Pancreas (tissue), 10 donors: ENCODE measurements at regions not wholly inside any gene's neighbourhood (a gene's known extent, or its start where the extent isn't known, plus 50 kb on each side); places are given as distances from the start of the nearest gene placed in this dataset.
"Not testable (repeated sequence)": the region's sequence is repeated elsewhere in the genome, so short reads cannot be mapped to it uniquely, and the experiment has no call there.

Source experiments
- ATAC-seq, 4 donors: fragments of 200-7000 bp; cut with Tn5 transposase; one replicate each; pipeline versions ENCODE4 v1.8.0 to v1.9.1; 2020; ENCODE audit warnings: mild to moderate bottlenecking in 4 of 4, moderate library complexity in 4 of 4
- DNase-seq, 6 donors: peaks; one replicate each; pipeline ENCODE4 v3.0.0-alpha.2; 2020
- FAIRE-seq: peaks from 2 replicates; lab custom pipeline; 2012; peaks lifted over from hg19 to GRCh38; lab: Jason Lieb, UNC
- H3K27ac ChIP-seq, 4 donors: fragments of 200-600 bp; sonication (generic); 1 replicate in 3 of 4; 2 replicates in 1 of 4; pipeline versions ENCODE4 v1.5.0 to v1.8.0; 2020
- H3K27me3 ChIP-seq, 4 donors: fragments of 200-600 bp; one replicate each; pipeline ENCODE4 v1.8.0; 2021
- H3K36me3 ChIP-seq, 3 donors: fragments of 200-600 bp; sonication (generic) in 1 of 3; one replicate each; pipeline versions ENCODE4 v1.5.0 to v1.8.0; 2020 to 2021
- H3K4me1 ChIP-seq, 3 donors: fragments of 200-600 bp; one replicate each; pipeline ENCODE4 v1.8.0; 2021
- H3K4me3 ChIP-seq, 4 donors: fragments of 200-600 bp; sonication (generic) in 2 of 4; one replicate each; pipeline versions ENCODE4 v1.5.0 to v1.8.0; 2020 to 2021
- H3K9me3 ChIP-seq, 4 donors: fragments of 200-600 bp; one replicate each; pipeline ENCODE4 v1.8.0; 2021
- CTCF ChIP-seq, 4 donors: fragments of 200-600 bp; sonication (generic) in 3 of 4; IDR thresholded peaks; one replicate each; pipeline versions ENCODE4 v1.5.0 to v1.8.0; 2021; ENCODE audit warnings: antibody characterized with exemption in 4 of 4
- WGBS, 2 donors: extraction: QIAGEN DNeasy Blood & Tissue Kit; methylation state at CpG; one replicate each; pipeline ENCODE4 v1.1.7; 2013; 5-methylcytosine and 5-hydroxymethylcytosine counted together
- intact Hi-C, 3 donors: fragments of 100-400 bp; cut with DNase I; formaldehyde crosslinking; loops; one replicate each; pipeline versions ENCODE4 v1.11.1 to v1.14.2; 2022
- donor health status: healthy with polysubstance abuse.
- donor health status: DM: no; HTN: no; CAD: no; lungs with moderate emphysema.
- donor health status: DM: no; HTN: no; CAD: no.
- donor health status: control.
- donor health status: control.
- donor health status: Bipolar disorder and iron deficiency.
- donor health status: DM: yes; HTN: yes; CAD: no.
- donor health status: DM: no; HTN: no; CAD: no.
- donor health status: DM: no; HTN: no; CAD: no.
- donor health status: DM: yes; HTN: yes; CAD: no.

- no peak overlapping the region for H3K27ac ChIP-seq
- no peaks in the 10 kb centered on the region for H3K27me3 ChIP-seq
- no peak for FAIRE-seq
- 61 to 69% methylated on average over 2 of the region's 2 CpGs for WGBS, 2 donors
- no peak for TF ChIP-seq CTCF (IDR thresholded peaks at IDR 0.05)
- no peaks in the 10 kb centered on the region for H3K4me1 ChIP-seq
- intact Hi-C loops, result no loop called here
- no peaks in the 10 kb centered on the region for H3K36me3 ChIP-seq
- no peak for DNase-seq
- H3K9me3 ChIP-seq, result no peaks in the 10 kb centered on the region
- no peak for ATAC-seq
- H3K4me3 ChIP-seq, result no peak overlapping the region
Measured at GRCh38 chr4:140219567-140219966, 65.6 kb upstream of the MAML3 start.

- ATAC-seq, intact Hi-C loops, DNase-seq, H3K36me3 ChIP-seq, H3K4me3 ChIP-seq, FAIRE-seq, H3K9me3 ChIP-seq, H3K4me1 ChIP-seq, H3K27ac ChIP-seq, H3K27me3 ChIP-seq: not testable (repeated sequence)
- 89 to 95% methylated on average over 5 of the region's 5 CpGs for WGBS, 2 donors
Measured at GRCh38 chr4:140219070-140219469, 65.1 kb upstream of the MAML3 start.

DNA sequence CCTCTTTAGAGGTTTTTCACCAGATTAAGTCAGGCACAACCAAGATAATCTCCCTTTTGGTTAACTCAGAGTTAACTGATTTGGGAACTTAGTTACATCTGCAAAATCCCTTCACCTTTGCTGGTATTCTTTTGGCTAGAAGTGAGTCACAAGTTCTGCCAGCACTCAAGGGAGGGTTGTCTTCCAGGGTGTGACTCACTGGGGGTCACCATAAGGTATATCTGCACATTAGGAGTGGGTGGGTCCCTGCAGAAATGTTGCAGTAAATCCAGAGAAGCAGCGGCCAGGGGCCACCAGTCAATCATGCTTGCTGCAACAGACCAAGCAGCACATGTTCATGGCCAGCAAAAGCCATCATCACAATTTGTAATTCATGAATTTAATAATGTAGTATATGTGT lies 59.8 kb upstream of the MAML3 start:
- 94 to 96% methylated on average over 1 of the region's 1 CpG for WGBS, 2 donors
- ATAC-seq (no peak), DNase-seq (no peak), FAIRE-seq (no peak)
- no peaks in the 10 kb centered on the region for H3K36me3 ChIP-seq
- H3K27ac ChIP-seq, result no peak overlapping the region
- no peak for TF ChIP-seq CTCF (IDR thresholded peaks at IDR 0.05)
- no peaks in the 10 kb centered on the region for H3K9me3 ChIP-seq
- H3K4me1 ChIP-seq, result no peaks in the 10 kb centered on the region
- H3K27me3 ChIP-seq, result no peaks in the 10 kb centered on the region
- H3K4me3 ChIP-seq, result no peak overlapping the region
- intact Hi-C loops, result no loop called here

DNA sequence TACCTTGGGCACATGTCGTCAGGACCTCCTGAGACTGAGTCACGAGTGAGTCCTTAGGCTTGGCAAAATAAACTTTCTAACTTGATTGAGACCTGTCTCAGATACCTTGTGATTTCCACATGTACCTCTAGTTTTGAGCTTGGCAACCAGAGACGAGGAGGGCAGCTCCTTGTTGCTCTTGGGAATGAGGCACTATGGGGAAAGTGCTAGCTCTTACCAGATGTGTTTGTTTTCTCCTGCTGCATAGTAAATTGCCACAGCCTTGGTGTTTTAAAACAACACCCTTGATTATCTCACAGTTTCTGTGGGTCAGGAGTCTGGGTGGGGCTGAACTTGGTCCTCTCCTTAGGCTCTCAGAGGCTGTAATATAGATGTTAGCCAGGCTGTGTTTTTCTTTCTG lies 59.1 kb upstream of the MAML3 start:
- Histone ChIP-seq H3K4me3 (no peak overlapping the region), H3K27me3 (no peaks in the 10 kb centered on the region), H3K9me3 (no peaks in the 10 kb centered on the region), H3K27ac (no peak overlapping the region), H3K36me3 (no peaks in the 10 kb centered on the region), H3K4me1 (no peaks in the 10 kb centered on the region)
- intact Hi-C loops, result no loop called here
- 61 to 62% methylated on average over 3 of the region's 3 CpGs for WGBS, 2 donors
- DNase-seq (no peak), FAIRE-seq (no peak), ATAC-seq (no peak)
- no peak for TF ChIP-seq CTCF (IDR thresholded peaks at IDR 0.05)

GRCh38 chr4:140212646-140213045 lies 58.7 kb upstream of the MAML3 start:
- no peaks in the 10 kb centered on the region for H3K27me3 ChIP-seq
- 67 to 70% methylated on average over 4 of the region's 4 CpGs for WGBS, 2 donors
- no peaks in the 10 kb centered on the region for H3K4me1 ChIP-seq
- no peak for ATAC-seq
- no peak overlapping the region for H3K27ac ChIP-seq
- no peak for DNase-seq
- H3K4me3 ChIP-seq, result no peak overlapping the region
- H3K9me3 ChIP-seq, result no peaks in the 10 kb centered on the region
- no peak for FAIRE-seq
- H3K36me3 ChIP-seq, result no peaks in the 10 kb centered on the region
- no peak for TF ChIP-seq CTCF (IDR thresholded peaks at IDR 0.05)
- intact Hi-C loops, result no loop called here

DNA sequence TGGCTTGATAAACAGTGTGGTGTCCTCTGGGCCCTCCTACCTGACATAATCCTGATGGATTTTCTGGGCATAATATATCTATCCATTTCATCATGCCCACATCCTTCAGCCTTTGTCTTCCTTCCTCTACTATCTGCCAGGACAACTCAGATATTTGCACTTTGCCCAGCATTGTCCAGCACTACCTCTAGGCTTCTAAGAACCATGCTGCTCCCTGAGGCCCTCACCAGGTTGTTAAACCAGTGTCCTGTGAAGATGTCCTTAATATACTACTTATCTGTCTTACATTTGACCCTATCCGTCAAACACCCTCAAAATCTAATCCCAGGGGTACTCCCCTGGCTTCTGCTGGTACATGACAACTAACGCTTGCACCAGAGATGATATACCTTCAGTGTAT lies 58.2 kb upstream of the MAML3 start:
- no peak for TF ChIP-seq CTCF (IDR thresholded peaks at IDR 0.05)
- H3K9me3 ChIP-seq, result no peaks in the 10 kb centered on the region
- intact Hi-C loops, result no loop called here
- WGBS, 2 donors, result 91 to 94% methylated on average over 2 of the region's 2 CpGs
- DNase-seq (no peak), ATAC-seq (no peak), FAIRE-seq (no peak)
- H3K36me3 ChIP-seq, result no peaks in the 10 kb centered on the region
- H3K27ac ChIP-seq, result no peak overlapping the region
- H3K4me1 ChIP-seq, result no peaks in the 10 kb centered on the region
- no peak overlapping the region for H3K4me3 ChIP-seq
- H3K27me3 ChIP-seq, result no peaks in the 10 kb centered on the region
